T-helper 9 cell (primary cell): ENCODE measurements at regions not wholly inside any gene's neighbourhood (a gene's known extent, or its start where the extent isn't known, plus 50 kb on each side); places are given as distances from the start of the nearest gene placed in this dataset.

Experiments used
- DNase-seq: peaks from one replicate; pipeline ENCODE4 v3.0.0-alpha.2; 2020

- no peak for DNase-seq
Measured at GRCh38 chr4:153140294-153140693, 63.9 kb upstream of the TRIM2 start.

- DNase-seq, result no peak
Measured at GRCh38 chr4:153141238-153141637, 63.0 kb upstream of the TRIM2 start.

DNA sequence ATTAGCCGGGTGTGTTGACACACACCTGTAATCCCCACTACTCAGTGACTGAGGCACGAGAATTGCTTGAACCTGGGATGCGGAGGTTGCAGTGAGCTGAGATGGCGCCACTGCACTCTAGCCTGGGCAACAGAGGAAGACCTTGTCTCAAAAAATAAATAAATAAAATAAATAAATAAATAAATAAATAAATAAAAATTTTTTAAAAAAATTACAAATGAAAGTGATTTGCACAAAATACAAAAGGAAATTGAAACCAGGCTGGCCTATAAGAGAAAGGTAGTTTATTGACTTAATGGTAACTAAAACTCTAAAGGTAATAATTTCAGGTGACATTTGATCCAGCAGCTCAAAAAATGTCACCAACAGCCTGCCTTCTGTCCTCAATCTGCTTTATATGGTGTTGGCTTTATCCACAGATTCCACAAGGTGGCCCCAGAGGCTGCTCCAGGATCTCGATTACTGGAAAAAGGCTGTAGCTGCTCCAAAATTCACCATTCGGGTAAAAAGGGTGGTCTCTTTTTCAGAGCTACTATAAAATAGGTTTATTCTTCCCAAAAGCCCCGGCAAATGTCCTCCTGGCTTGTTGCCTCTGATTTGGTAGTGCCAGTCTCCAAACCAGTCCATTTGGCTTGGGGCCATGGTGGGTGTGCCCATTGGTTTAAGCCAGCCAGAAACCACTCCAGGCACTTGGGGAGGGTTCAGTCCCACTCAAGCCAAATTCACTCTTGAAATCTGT lies 61.4 kb upstream of the TRIM2 start:
- peak; percentile 29 for DNase-seq

DNA sequence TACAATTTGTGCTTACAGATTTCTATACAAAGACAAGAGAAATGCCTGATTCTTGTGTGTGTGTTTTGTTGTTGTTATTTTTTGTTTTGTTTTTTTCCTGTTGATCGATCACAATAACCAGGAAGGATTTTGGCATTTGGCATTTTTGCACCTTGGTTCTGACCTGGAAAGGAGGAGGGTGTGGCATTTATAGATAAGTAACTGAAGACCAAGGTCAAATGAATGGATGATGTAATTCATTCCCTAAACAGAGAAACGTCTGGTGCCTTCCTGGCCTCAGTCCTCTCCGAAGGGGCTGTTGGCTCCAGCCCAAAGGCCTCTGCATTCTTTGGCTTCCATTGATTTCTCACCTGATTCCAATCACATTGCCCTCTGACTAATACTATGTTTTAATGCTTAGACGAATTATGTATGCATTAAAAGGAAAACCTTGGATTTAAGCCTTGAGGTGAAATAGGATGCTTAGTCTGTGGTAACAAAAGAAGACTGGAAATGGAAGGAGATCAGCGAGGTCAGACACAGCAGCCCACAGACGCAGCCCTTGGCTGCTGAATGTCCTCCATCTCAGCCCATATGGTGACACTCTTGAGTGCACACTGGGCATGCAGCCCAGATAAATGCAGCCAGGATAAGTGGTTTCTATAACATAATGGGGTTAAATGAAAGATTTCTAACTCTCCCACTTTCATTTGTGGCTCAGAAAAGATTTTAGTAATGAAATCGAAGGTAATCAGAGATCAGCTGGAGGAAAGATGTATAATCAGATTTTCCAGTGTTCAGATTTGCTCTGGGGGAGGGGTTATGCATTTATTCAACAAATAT lies 60.5 kb upstream of the TRIM2 start:
- DNase-seq, result no peak

DNA sequence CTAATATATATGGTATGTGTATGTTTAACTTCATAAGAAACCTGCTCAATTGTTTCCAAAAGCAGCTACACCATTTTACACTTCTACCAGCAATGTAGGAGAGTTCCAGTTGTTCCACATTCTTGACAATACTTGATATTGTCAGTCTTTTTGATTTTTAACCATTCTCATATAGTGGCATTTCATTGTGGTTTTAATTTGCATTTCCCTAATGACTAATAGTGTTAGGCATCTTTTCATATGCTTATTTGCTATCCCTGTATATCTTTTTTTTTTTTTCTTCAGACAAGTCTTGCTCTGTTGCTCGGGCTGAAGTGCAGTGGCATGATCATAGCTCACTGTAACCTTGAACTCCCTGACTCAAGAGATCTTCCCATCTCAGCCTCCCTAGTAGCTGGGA lies 58.2 kb upstream of the TRIM2 start:
- no peak for DNase-seq

GRCh38 chr4:153146961-153147360 lies 57.3 kb upstream of the TRIM2 start:
- DNase-seq, result no peak

GRCh38 chr4:153148791-153149190 lies 55.5 kb upstream of the TRIM2 start:
- DNase-seq, result no peak

- DNase-seq, result peak; percentile 50
Measured at GRCh38 chr4:153151535-153152455, 52.4 kb upstream of the TRIM2 start.

DNA sequence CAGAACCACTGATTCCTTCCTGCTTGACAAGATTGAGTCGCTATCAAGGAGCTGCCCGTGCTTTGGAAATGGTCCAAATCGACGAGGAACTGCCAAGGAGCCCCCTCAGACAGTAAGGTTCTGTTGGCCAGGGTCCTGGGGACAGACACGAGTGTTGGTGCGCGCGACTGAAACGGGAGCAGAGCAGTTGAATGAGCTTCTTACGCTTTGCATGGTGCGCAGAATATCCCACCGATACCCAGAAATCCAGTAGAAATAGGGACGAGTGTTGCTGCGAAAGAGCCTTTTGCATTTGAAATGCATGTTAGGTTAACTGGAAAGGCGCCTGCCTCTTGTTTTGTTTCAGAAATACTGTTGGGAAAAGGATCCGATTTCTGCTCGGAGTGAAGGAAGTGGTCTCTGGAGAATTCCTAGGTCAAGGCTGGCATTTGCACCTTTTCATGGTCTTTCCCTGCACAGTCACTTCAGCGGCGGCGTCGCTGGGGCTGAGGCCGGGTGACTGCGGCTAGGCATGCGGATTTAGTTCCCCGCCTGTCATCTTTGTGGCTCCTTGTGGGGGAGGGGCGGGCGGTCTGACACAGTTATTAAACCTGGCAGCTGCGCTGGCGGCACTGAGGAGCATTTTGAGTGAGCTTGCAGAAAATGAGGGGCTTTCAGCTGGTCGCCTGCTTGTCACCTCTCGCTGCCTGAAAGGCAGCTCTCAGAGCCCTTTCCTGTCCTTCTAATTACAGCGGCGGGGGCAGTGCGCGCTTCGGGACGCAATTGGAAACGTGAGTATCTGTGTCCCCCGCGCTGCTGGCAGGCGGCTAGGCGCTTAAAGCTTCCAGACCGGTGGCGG lies 51.5 kb upstream of the TRIM2 start:
- peak; percentile 57 for DNase-seq

DNA sequence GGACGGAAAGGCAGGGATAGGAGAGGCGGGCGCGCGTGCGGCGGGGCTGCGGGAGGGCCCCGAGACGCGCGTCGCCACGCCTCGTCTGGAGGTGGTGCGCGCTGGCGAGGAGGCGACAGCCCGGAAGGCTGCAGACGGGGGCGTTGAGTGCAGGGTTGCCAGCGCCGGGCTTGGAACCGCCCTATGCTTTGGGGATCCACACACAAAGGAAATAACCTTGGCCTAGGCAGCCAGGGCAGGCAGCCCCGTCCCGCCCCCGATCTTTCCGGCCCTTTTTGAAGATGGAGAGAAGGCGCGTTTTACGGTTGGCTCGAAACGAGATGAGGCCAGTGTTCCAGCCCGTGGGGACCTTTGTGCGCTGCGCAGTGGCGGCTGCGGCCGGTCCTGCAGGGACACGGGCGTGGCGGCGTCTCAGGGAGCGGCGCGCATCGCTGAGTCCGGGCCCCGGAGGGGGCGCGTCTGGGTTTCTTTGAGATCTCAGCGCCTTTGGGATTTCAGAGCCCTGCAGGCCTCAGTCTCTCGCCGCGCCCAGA lies 50.8 kb upstream of the TRIM2 start:
- peak; percentile 63 for DNase-seq

DNA sequence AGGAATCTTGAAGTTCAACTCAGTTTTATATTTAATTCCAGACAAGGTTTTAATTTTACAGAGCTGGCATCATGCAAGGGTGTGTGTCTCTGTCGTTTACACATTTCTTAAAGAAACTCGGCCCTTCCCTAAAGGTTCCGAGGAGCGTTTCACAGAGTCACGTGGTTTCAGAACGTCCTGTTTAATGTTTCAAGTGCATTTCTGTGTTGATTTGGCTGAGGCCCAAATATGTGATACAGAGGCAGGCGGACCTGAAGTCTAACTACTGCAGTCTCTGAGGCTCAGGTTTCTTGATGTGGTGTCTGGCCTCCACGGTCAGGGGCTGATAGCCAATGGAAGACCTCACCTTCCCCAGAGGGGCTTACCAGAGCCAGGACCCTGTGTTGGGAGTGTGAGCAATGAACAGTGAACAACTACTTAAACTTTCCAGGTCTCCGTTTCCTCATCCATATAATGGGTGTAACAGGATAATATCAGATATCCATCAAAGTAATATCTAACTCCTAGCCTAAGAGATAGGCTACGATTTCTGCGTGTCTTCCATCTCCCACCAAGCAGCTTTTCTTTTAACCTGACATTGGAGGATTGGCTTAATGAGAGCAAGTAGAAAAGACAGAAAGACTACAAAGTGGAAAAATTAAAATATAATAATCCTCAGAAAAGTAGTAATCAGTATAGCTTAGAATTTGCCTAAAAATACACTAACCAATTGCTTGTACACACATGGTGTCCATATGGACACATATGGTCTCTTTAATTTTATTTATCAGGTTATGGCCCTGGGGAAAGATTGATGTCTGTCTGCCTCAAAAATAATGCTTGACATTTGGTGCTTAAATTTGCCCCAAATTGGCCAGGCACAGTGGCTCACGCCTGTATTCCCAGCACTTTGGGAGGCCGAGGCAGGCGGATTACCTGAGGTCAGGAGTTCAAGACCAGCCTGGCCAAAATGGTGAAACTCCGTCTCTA lies 50.0 kb upstream of the TRIM2 start:
- DNase-seq, result no peak
